Hepatocyte (in vitro differentiated cells): ENCODE measurements at regions not wholly inside any gene's neighbourhood (a gene's known extent, or its start where the extent isn't known, plus 50 kb on each side); places are given as distances from the start of the nearest gene placed in this dataset.

Experiments
- EZH2 ChIP-seq: fragments of 200-600 bp; sonication (generic); IDR thresholded peaks from 2 replicates; pipeline ENCODE4 v1.6.1; 2016; ENCODE audit warnings: antibody characterized with exemption, mild to moderate bottlenecking, borderline replicate concordance
- TF ChIP-seq, protein P1 (sequence below): fragments of 200-600 bp; sonication (generic); IDR thresholded peaks from 2 replicates; pipeline ENCODE4 v1.5.1; 2016; ENCODE audit warnings: antibody characterized with exemption, mild to moderate bottlenecking; ENCODE audit not compliant: poor library complexity

DNA sequence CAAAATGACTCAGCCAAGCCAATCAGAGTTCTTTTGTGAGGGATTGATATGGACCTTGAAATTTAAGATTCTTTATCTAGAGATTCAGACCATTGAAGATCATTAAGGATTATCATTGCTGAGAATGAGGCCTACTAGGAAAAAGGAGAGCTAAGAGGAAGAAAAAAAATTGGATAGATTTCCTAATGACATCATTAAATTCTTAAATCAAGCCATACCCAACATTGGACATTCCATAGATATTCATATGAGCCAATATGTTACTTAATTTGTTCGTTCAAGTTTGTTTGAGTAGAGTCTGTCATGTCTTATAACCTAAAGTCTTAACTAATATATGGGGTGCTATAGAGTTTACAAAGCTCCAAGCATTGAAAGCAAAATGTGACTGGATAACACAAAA lies 727.9 kb upstream of the SEMA6A start:
- TF ChIP-seq, protein P1, sequence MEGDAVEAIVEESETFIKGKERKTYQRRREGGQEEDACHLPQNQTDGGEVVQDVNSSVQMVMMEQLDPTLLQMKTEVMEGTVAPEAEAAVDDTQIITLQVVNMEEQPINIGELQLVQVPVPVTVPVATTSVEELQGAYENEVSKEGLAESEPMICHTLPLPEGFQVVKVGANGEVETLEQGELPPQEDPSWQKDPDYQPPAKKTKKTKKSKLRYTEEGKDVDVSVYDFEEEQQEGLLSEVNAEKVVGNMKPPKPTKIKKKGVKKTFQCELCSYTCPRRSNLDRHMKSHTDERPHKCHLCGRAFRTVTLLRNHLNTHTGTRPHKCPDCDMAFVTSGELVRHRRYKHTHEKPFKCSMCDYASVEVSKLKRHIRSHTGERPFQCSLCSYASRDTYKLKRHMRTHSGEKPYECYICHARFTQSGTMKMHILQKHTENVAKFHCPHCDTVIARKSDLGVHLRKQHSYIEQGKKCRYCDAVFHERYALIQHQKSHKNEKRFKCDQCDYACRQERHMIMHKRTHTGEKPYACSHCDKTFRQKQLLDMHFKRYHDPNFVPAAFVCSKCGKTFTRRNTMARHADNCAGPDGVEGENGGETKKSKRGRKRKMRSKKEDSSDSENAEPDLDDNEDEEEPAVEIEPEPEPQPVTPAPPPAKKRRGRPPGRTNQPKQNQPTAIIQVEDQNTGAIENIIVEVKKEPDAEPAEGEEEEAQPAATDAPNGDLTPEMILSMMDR = no peak
- no peak for TF ChIP-seq EZH2
